ENCODE measurements at regions not wholly inside any gene's neighbourhood (a gene's known extent, or its start where the extent isn't known, plus 50 kb on each side); places are given as distances from the start of the nearest gene placed in this dataset.

DNA sequence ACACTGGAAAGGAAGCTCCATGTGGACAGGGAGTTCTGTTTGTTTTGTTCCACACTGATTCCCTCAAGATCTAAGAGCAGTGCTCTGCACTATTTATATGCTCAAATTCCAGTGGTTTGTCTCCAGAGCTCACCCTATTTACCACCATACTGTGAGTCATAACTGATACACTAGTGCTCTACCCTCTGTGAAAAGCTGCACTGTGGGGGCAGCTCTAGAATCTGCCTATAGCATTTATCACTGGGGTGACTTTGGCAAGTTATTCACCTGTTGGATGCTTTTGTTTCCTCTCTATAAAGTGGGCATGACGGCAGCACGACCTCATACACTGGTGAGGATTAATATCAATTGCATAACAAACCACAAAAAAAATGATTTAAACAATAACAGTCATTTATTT lies 307.8 kb downstream of the NR2F1-AS1 start:
- no peak for TF ChIP-seq POLR2AphosphoS5 (IDR thresholded peaks at IDR 0.05)
- TF ChIP-seq, protein P1, sequence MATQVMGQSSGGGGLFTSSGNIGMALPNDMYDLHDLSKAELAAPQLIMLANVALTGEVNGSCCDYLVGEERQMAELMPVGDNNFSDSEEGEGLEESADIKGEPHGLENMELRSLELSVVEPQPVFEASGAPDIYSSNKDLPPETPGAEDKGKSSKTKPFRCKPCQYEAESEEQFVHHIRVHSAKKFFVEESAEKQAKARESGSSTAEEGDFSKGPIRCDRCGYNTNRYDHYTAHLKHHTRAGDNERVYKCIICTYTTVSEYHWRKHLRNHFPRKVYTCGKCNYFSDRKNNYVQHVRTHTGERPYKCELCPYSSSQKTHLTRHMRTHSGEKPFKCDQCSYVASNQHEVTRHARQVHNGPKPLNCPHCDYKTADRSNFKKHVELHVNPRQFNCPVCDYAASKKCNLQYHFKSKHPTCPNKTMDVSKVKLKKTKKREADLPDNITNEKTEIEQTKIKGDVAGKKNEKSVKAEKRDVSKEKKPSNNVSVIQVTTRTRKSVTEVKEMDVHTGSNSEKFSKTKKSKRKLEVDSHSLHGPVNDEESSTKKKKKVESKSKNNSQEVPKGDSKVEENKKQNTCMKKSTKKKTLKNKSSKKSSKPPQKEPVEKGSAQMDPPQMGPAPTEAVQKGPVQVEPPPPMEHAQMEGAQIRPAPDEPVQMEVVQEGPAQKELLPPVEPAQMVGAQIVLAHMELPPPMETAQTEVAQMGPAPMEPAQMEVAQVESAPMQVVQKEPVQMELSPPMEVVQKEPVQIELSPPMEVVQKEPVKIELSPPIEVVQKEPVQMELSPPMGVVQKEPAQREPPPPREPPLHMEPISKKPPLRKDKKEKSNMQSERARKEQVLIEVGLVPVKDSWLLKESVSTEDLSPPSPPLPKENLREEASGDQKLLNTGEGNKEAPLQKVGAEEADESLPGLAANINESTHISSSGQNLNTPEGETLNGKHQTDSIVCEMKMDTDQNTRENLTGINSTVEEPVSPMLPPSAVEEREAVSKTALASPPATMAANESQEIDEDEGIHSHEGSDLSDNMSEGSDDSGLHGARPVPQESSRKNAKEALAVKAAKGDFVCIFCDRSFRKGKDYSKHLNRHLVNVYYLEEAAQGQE (IDR thresholded peaks at IDR 0.05; ENCODE audit: borderline replicate concordance) = no peak
- no peak for TF ChIP-seq EZH2 (IDR thresholded peaks at IDR 0.05; ENCODE audit: borderline replicate concordance, insufficient read depth, low read length, poor library complexity, severe bottlenecking)
- TF ChIP-seq, protein P2, sequence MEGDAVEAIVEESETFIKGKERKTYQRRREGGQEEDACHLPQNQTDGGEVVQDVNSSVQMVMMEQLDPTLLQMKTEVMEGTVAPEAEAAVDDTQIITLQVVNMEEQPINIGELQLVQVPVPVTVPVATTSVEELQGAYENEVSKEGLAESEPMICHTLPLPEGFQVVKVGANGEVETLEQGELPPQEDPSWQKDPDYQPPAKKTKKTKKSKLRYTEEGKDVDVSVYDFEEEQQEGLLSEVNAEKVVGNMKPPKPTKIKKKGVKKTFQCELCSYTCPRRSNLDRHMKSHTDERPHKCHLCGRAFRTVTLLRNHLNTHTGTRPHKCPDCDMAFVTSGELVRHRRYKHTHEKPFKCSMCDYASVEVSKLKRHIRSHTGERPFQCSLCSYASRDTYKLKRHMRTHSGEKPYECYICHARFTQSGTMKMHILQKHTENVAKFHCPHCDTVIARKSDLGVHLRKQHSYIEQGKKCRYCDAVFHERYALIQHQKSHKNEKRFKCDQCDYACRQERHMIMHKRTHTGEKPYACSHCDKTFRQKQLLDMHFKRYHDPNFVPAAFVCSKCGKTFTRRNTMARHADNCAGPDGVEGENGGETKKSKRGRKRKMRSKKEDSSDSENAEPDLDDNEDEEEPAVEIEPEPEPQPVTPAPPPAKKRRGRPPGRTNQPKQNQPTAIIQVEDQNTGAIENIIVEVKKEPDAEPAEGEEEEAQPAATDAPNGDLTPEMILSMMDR (IDR thresholded peaks at IDR 0.05; ENCODE audit: poor library complexity, severe bottlenecking) = no peak
